SK-N-SH (cell line): ENCODE measurements at regions not wholly inside any gene's neighbourhood (a gene's known extent, or its start where the extent isn't known, plus 50 kb on each side); places are given as distances from the start of the nearest gene placed in this dataset.

Source experiments
- CTCF ChIA-PET: fragments of 300-600, 350-600 bp; formaldehyde crosslinking; extraction: SDS; loops from one replicate; lab custom pipeline; 2021; lab: Yijun Ruan, JAX
- POLR2A ChIA-PET: fragments of 350-600 bp; sonication (Branson Sonifier 250); formaldehyde crosslinking; extraction: SDS; loops from one replicate; lab custom pipeline; 2020; ENCODE audit warnings: antibody characterized with exemption, inconsistent platforms; lab: Yijun Ruan, JAX
- DNase-seq: peaks from one replicate; pipeline ENCODE4 v3.0.0; 2012
- H2AFZ ChIP-seq: fragments of 200-600 bp; sonication (generic); 2 replicates; pipeline ENCODE4 v1.8.1; 2016; ENCODE audit warnings: antibody characterized with exemption, mild to moderate bottlenecking, low read depth
- H3F3A ChIP-seq: fragments of 200-600 bp; sonication (generic); replicated peaks from 2 replicates; pipeline ENCODE3; 2016; ENCODE audit warnings: antibody characterized with exemption, mild to moderate bottlenecking; ENCODE audit not compliant: insufficient read depth
- H3K27ac ChIP-seq, 2 experiments: fragments of 200-500 bp in 1 of 2; fragments of 200-600 bp in 1 of 2; sonication (Bioruptor generic) in 1 of 2; sonication (generic), shearing (Covaris generic) in 1 of 2; 2 replicates each; pipeline versions ENCODE4 v1.5.1 to v1.6.1; 2014 to 2016; ENCODE audit warnings: low read depth in 2 of 2, inconsistent platforms in 1 of 2, low read length in 1 of 2, mild to moderate bottlenecking in 1 of 2, mixed read lengths in 1 of 2
- H3K27me3 ChIP-seq: fragments of 200-600 bp; sonication (generic), shearing (Covaris generic); 2 replicates; pipeline ENCODE4 v1.6.1; 2016; ENCODE audit warnings: mixed run types; ENCODE audit not compliant: insufficient read depth
- H3K36me3 ChIP-seq, 2 experiments: fragments of 200-500 bp in 1 of 2; fragments of 200-600 bp in 1 of 2; sonication (Bioruptor generic) in 1 of 2; sonication (generic) in 1 of 2; replicated peaks in 1 of 2; 2 replicates each; pipeline versions ENCODE3 to v1.5.1; 2014 to 2016; ENCODE audit warnings: low read length in 1 of 2, mild to moderate bottlenecking in 1 of 2; ENCODE audit not compliant: insufficient read depth in 2 of 2, control insufficient read depth in 1 of 2
- H3K4me1 ChIP-seq, 2 experiments: fragments of 200-500 bp in 1 of 2; fragments of 200-600 bp in 1 of 2; sonication (Bioruptor generic) in 1 of 2; sonication (generic), shearing (Covaris generic) in 1 of 2; 2 replicates each; pipeline versions ENCODE4 v1.5.1 to v1.6.1; 2014 to 2016; ENCODE audit warnings: low read depth in 1 of 2, low read length in 1 of 2, mixed run types in 1 of 2; ENCODE audit not compliant: insufficient read depth in 2 of 2, control insufficient read depth in 1 of 2
- H3K4me2 ChIP-seq: fragments of 200-600 bp; sonication (generic), shearing (Covaris generic); 2 replicates; pipeline ENCODE4 v1.6.1; 2017; ENCODE audit warnings: mixed run types
- H3K4me3 ChIP-seq, 2 experiments: fragments of 200-500 bp in 1 of 2; fragments of 200-600 bp in 1 of 2; sonication (Bioruptor generic) in 1 of 2; sonication (generic), shearing (Covaris generic) in 1 of 2; 2 replicates each; pipeline versions ENCODE4 v1.5.1 to v1.8.1; 2014 to 2016; ENCODE audit warnings: low read depth in 2 of 2, inconsistent platforms in 1 of 2, low read length in 1 of 2, mild to moderate bottlenecking in 1 of 2, mixed read lengths in 1 of 2, moderate library complexity in 1 of 2
- H3K79me2 ChIP-seq: fragments of 200-600 bp; sonication (generic); 2 replicates; pipeline ENCODE4 v1.8.1; 2017; ENCODE audit warnings: mild to moderate bottlenecking; ENCODE audit not compliant: insufficient read depth
- H3K9ac ChIP-seq: fragments of 200-600 bp; sonication (generic); 2 replicates; pipeline ENCODE4 v1.6.1; 2017; ENCODE audit warnings: mixed run types
- H3K9me2 ChIP-seq: fragments of 200-600 bp; sonication (generic); 2 replicates; pipeline ENCODE4 v1.6.1; 2017; ENCODE audit warnings: mixed run types
- H3K9me3 ChIP-seq: fragments of 200-600 bp; sonication (generic); 2 replicates; pipeline ENCODE4 v1.6.1; 2017; ENCODE audit warnings: mixed run types, mild to moderate bottlenecking, moderate library complexity
- H4K20me1 ChIP-seq: fragments of 200-600 bp; sonication (generic); 2 replicates; pipeline ENCODE4 v1.6.1; 2017; ENCODE audit warnings: mild to moderate bottlenecking, mixed run types; ENCODE audit not compliant: insufficient read depth
- EP300 ChIP-seq, 2 experiments: IDR thresholded peaks; 2 replicates each; pipeline versions ENCODE4 v1.4.0 to v1.6.1; 2012; ENCODE audit warnings: borderline replicate concordance in 1 of 2, low read depth in 1 of 2, low read length in 1 of 2
- FOXM1 ChIP-seq: IDR thresholded peaks from 2 replicates; pipeline ENCODE4 v1.4.0; 2012; ENCODE audit warnings: low read depth, mild to moderate bottlenecking
- GABPA ChIP-seq: IDR thresholded peaks from 2 replicates; pipeline ENCODE4 v1.4.0; 2012; ENCODE audit warnings: low read depth, mild to moderate bottlenecking
- GATA2 ChIP-seq: sonication (generic); formaldehyde crosslinking; IDR thresholded peaks from 2 replicates; pipeline ENCODE4 v1.5.0; 2020; ENCODE audit warnings: mild to moderate bottlenecking, missing genetic modification reagents
- MEF2A ChIP-seq: IDR thresholded peaks from 2 replicates; pipeline ENCODE4 v1.4.0; 2012; ENCODE audit warnings: low read depth, borderline replicate concordance
- MXI1 ChIP-seq: IDR thresholded peaks from 2 replicates; pipeline ENCODE4 v1.6.1; 2012; ENCODE audit warnings: mild to moderate bottlenecking, low read depth, low read length, improper control_type of control experiment
- NFIC ChIP-seq: IDR thresholded peaks from 2 replicates; pipeline ENCODE4 v1.4.0; 2012; ENCODE audit warnings: borderline replicate concordance
- NRF1 ChIP-seq: IDR thresholded peaks from 2 replicates; pipeline ENCODE4 v1.6.1; 2012; ENCODE audit warnings: low read depth, mild to moderate bottlenecking, low read length
- RCOR1 ChIP-seq: fragments of 150-350 bp; IDR thresholded peaks from 2 replicates; pipeline ENCODE4 v1.6.1; 2017; ENCODE audit warnings: antibody characterized with exemption, low read length
- RFX5 ChIP-seq: IDR thresholded peaks from 2 replicates; pipeline ENCODE4 v1.6.1; 2012; ENCODE audit warnings: mild to moderate bottlenecking, improper control_type of control experiment, low read length
- RXRA ChIP-seq: IDR thresholded peaks from 2 replicates; pipeline ENCODE4 v1.4.0; 2012; ENCODE audit warnings: low read depth, mild to moderate bottlenecking, borderline replicate concordance
- SIN3A ChIP-seq: IDR thresholded peaks from 2 replicates; pipeline ENCODE4 v1.6.1; 2012; ENCODE audit warnings: low read depth, mild to moderate bottlenecking, low read length, moderate library complexity, borderline replicate concordance
- TAF1 ChIP-seq: IDR thresholded peaks from 2 replicates; pipeline ENCODE4 v1.6.1; 2012; ENCODE audit warnings: low read depth, mild to moderate bottlenecking, low read length, moderate library complexity, borderline replicate concordance
- TCF12 ChIP-seq: IDR thresholded peaks from 2 replicates; pipeline ENCODE4 v1.4.0; 2012
- TEAD4 ChIP-seq: IDR thresholded peaks from 2 replicates; pipeline ENCODE4 v1.4.0; 2012; ENCODE audit warnings: mild to moderate bottlenecking, borderline replicate concordance; ENCODE audit not compliant: insufficient read depth
- WGBS: methylation state at CpG from one replicate; pipeline ENCODE4 v1.1.6; 2017; ENCODE audit warnings: low lambda C conversion rate; 5-methylcytosine and 5-hydroxymethylcytosine counted together
- TF ChIP-seq, protein P1 (sequence below): fragments of 200-600 bp; sonication (generic); IDR thresholded peaks from 2 replicates; pipeline ENCODE4 v1.6.1; 2017; ENCODE audit warnings: antibody characterized with exemption, mild to moderate bottlenecking, moderate library complexity
- TF ChIP-seq, protein P2 (sequence below): IDR thresholded peaks from 2 replicates; pipeline ENCODE4 v1.4.0; 2012; ENCODE audit warnings: low read depth
- TF ChIP-seq, protein P3 (sequence below): IDR thresholded peaks from 2 replicates; pipeline ENCODE4; 2012
- TF ChIP-seq, protein P4 (sequence below): IDR thresholded peaks from 2 replicates; pipeline ENCODE4 v1.4.0; 2012; ENCODE audit warnings: low read depth, borderline replicate concordance

DNA sequence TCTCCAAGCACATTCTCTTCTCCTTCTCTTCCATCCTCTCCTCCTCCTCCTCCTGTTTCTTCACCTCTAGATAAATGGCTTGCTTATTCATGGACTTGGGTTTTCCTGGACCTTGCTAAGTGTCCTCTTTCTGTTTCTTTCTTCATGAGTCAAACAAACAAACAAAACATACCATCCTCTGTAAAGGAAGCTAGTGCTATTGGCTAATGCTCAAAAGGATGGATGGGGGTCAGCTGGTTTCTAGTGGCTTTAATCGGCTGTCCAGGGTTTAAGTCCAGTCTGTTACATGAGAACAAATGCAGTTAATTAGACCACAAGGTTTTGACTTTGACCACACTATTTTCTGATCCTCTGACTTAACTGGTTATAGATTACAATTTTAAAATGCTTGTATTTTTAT is 83.8 kb upstream of the TSPAN2 start:
- ChIA-PET CTCF (interaction anchor here (0.6 kb wide), 1 partner anchor 57 kb away, joined by 3 read pairs; no protein-coding TSS in a partner anchor), POLR2A (no interaction called here)
- no peak for DNase-seq
- H3K79me2 ChIP-seq: no peaks in the 10 kb centered on the region
- no peak overlapping the region for H3K4me3 ChIP-seq
- no peak overlapping the region for H2AFZ ChIP-seq
- no peak overlapping the region for H3K27ac ChIP-seq
- 100% methylated on average over 1 of the region's 1 CpG for WGBS
- H3F3A ChIP-seq: peaks cover 27% of the 10 kb centered on the region
- H3K4me2 ChIP-seq: no peak overlapping the region
- H3K4me1 ChIP-seq: peaks cover 0 to 17% of the 10 kb centered on the region in 2 experiments
- no peaks in the 10 kb centered on the region for H3K36me3 ChIP-seq
- no peaks in the 10 kb centered on the region for H3K9me3 ChIP-seq
- H3K27me3 ChIP-seq: no peaks in the 10 kb centered on the region
- TF ChIP-seq RCOR1 (no peak), TAF1 (no peak), RFX5 (no peak), FOXM1 (no peak), TCF12 (no peak), MXI1 (no peak), RXRA (no peak), NRF1 (no peak)
- TF ChIP-seq, protein P1, sequence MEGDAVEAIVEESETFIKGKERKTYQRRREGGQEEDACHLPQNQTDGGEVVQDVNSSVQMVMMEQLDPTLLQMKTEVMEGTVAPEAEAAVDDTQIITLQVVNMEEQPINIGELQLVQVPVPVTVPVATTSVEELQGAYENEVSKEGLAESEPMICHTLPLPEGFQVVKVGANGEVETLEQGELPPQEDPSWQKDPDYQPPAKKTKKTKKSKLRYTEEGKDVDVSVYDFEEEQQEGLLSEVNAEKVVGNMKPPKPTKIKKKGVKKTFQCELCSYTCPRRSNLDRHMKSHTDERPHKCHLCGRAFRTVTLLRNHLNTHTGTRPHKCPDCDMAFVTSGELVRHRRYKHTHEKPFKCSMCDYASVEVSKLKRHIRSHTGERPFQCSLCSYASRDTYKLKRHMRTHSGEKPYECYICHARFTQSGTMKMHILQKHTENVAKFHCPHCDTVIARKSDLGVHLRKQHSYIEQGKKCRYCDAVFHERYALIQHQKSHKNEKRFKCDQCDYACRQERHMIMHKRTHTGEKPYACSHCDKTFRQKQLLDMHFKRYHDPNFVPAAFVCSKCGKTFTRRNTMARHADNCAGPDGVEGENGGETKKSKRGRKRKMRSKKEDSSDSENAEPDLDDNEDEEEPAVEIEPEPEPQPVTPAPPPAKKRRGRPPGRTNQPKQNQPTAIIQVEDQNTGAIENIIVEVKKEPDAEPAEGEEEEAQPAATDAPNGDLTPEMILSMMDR: no peak
- TF ChIP-seq, protein P2, sequence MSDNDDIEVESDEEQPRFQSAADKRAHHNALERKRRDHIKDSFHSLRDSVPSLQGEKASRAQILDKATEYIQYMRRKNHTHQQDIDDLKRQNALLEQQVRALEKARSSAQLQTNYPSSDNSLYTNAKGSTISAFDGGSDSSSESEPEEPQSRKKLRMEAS: no peak
- H4K20me1 ChIP-seq: no peaks in the 10 kb centered on the region
- no peak overlapping the region for H3K9ac ChIP-seq
- H3K9me2 ChIP-seq: no peaks in the 10 kb centered on the region

DNA sequence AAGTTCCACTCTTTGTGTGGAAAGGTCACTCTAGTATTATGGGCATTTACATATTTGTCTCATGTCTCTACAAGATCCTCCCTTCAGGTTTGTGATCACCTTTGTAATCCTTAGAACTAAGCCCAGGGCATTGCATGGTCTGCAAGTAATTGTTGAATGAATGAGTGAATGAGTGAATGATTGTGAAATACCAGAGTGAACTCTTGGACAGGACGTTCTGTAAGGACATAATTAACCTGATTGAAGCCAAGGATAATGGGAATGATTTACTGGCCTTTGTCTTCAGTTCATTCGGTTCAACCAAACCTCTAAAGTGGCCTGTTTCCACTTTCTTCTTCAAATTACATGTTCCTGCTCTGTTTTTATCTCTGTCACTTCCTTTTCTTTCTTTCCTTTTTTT is 83.0 kb upstream of the TSPAN2 start:
- WGBS: 69% methylated on average over 2 of the region's 2 CpGs
- DNase-seq: no peak
- Histone ChIP-seq H3K36me3 (no peaks in the 10 kb centered on the region), H3F3A (peaks cover 35% of the 10 kb centered on the region), H3K9me3 (no peaks in the 10 kb centered on the region), H3K4me3 (no peak overlapping the region), H3K79me2 (no peaks in the 10 kb centered on the region), H3K4me1 (peaks cover 0 to 24% of the 10 kb centered on the region in 2 experiments), H3K9me2 (no peaks in the 10 kb centered on the region), H3K27me3 (no peaks in the 10 kb centered on the region), H3K4me2 (no peak overlapping the region), H4K20me1 (no peaks in the 10 kb centered on the region), H3K27ac (no peak overlapping the region), H3K9ac (no peak overlapping the region), H2AFZ (no peak overlapping the region)
- CTCF ChIA-PET: interaction anchor here (2.4 kb wide), 1 partner anchor 297 kb away, joined by 6 read pairs; no protein-coding TSS in a partner anchor
- POLR2A ChIA-PET: no interaction called here
- no peak for TF ChIP-seq TEAD4
- TF ChIP-seq FOXM1: no peak
- TF ChIP-seq EP300 (IDR thresholded peaks at IDR 0.05; ENCODE audit: borderline replicate concordance in 1 of 2, low read depth in 1 of 2, low read length in 1 of 2): no peak
- no peak for TF ChIP-seq MXI1
- no peak for TF ChIP-seq GABPA
- no peak for TF ChIP-seq RFX5
- TF ChIP-seq, protein P1: no peak
- TF ChIP-seq, protein P3, sequence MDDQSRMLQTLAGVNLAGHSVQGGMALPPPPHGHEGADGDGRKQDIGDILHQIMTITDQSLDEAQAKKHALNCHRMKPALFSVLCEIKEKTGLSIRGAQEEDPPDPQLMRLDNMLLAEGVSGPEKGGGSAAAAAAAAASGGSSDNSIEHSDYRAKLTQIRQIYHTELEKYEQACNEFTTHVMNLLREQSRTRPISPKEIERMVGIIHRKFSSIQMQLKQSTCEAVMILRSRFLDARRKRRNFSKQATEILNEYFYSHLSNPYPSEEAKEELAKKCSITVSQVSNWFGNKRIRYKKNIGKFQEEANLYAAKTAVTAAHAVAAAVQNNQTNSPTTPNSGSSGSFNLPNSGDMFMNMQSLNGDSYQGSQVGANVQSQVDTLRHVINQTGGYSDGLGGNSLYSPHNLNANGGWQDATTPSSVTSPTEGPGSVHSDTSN: no peak
- no peak for TF ChIP-seq SIN3A
- no peak for TF ChIP-seq RXRA
- TF ChIP-seq TCF12: no peak
- no peak for TF ChIP-seq GATA2 (CRISPR knock-in tag)
- TF ChIP-seq NFIC: no peak
- TF ChIP-seq MEF2A: no peak
- TF ChIP-seq, protein P4, sequence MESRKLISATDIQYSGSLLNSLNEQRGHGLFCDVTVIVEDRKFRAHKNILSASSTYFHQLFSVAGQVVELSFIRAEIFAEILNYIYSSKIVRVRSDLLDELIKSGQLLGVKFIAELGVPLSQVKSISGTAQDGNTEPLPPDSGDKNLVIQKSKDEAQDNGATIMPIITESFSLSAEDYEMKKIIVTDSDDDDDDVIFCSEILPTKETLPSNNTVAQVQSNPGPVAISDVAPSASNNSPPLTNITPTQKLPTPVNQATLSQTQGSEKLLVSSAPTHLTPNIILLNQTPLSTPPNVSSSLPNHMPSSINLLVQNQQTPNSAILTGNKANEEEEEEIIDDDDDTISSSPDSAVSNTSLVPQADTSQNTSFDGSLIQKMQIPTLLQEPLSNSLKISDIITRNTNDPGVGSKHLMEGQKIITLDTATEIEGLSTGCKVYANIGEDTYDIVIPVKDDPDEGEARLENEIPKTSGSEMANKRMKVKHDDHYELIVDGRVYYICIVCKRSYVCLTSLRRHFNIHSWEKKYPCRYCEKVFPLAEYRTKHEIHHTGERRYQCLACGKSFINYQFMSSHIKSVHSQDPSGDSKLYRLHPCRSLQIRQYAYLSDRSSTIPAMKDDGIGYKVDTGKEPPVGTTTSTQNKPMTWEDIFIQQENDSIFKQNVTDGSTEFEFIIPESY: no peak
